HG02642 (cell line): ENCODE measurements at regions not wholly inside any gene's neighbourhood (a gene's known extent, or its start where the extent isn't known, plus 50 kb on each side); places are given as distances from the start of the nearest gene placed in this dataset.
"Not testable (repeated sequence)": the region's sequence is repeated elsewhere in the genome, so short reads cannot be mapped to it uniquely, and the experiment has no call there.

ENCODE experiments used
- ATAC-seq: cut with Tn5 transposase; IDR thresholded peaks from one replicate; pipeline ENCODE4 v1.9.1; 2021; ENCODE audit warnings: mild to moderate bottlenecking; ENCODE audit not compliant: unreplicated experiment, poor library complexity

- no peak for ATAC-seq
Measured at GRCh38 chr4:178976861-178977260, 1534.6 kb upstream of the AGA start.

DNA sequence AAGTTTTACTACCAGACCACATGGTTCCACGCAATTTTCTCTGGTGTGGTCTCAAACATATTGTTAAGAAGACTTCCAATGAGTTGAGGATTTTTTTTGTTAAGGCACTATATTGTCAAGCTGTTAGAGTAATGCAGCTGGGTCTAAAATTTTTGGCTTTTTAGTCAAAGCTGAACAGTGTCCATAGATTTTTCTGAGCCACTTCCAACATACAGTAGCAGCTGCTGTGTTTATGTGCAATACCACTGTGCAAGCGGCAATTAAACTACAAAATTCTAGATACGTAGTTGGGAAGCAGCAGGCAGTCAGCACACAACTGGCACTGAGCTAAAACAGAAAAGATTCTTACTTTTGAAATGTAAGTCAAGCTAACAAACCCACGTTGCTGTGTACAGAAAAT is 1551.1 kb upstream of the AGA start:
- no peak for ATAC-seq

GRCh38 chr4:179001918-179002317 is 1559.7 kb upstream of the AGA start:
- ATAC-seq = no peak

DNA sequence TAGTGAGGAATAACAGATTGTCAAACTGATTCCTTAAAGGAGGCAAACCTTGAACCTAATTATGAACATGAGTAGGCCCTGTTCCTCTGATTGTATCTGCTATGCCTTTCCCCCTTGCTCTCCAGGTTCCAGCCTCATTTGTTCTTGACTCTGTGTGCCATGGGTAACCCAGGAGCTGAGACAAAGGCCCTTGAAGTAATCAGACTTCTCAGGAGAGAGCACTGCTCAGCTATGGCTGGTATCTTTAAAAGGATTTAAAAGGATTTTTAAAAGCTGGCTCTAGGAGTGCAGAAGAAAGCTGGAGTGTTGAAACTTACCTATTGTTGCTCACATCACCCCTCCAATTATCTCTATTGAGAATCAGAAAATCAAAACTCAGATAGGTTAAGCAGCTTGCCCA is 1565.5 kb upstream of the AGA start:
- no peak for ATAC-seq

DNA sequence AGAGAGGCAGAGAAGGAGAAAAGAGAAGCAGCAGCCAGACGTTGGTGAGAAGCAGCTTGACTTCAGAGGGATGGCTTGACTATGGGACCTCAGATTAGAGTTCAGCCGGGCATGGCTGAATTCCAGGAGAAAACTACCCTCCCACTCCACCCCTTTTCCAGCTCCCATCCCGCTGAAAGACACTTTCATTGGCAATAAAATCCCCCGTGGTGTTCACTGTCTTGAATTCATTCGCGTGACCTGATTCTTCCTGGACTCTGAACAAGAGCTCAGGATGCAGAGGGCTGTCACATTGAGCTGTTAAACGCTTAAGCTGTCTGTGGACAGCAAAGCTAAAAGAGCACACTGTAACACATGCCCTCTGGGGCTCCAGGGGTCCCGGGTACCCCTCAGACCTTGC is 1575.3 kb upstream of the AGA start:
- ATAC-seq = no peak

GRCh38 chr4:179027569-179027968 is 1585.3 kb upstream of the AGA start:
- no peak for ATAC-seq

DNA sequence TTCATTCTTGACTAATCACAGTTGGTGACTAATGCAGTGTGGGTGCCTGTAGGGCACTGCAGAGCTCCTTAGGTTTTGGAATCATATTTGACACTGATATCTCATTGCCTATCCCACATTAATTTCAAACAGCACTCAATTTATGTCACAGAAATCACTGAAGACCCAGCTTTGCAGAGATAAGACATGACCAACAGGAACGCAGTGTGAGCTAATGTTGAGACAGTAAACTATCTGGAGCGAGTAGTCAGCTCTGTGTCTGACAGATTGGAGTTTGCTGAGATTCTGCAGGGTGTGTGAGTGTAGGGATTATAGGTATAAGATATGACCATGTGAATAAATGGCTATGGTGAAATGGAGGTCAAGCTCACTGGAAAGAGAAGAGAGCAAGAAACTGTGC is 1586.1 kb upstream of the AGA start:
- ATAC-seq = no peak

DNA sequence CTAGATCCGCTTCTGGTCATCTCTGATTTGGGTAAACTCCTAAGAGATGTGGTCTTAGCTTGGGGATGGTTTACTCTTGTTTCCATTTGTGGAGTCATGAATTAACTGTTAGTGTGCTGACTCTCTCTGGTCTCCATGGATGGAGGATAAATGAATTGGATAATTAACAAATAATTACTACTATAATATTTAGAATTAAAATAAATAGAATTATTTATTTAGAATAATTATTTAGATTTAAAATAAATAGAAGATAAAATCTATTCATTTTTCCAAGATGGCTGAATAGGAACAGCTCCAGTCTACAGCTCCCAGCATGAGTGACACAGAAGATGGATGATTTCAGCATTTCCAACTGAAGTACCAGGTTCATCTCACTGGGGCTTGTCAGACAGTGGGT is 1587.4 kb upstream of the AGA start:
- ATAC-seq = no peak

- no peak for ATAC-seq
Measured at GRCh38 chr4:179040259-179040658, 1598.0 kb upstream of the AGA start.

DNA sequence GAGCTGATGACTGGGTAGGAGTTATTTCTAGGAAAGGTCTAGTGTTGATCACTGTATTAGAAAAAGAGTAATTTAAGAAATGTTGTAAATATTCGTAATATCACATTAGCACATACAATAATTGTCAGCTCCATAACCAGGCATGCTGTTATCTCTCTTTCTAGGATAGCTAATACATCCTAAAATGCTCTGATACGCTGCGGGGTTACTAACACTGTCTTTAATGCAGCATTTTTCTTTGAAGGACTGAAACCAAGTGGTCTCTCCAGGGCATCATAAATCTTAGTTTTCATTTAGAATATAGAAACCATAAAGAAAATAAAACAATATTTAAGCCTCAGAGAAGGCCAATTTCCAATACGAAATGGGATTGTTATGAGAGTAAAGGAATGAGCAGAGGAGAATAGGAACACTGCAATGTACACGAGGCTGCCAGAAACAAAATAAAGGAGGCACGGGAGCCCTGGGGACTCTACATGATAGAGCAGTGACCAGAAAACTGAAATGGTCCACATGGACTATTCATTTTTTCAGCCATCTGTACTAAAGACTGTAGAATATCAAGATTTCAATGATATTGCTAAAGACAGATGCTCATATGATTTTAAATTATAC is 1606.7 kb upstream of the AGA start:
- no peak for ATAC-seq

DNA sequence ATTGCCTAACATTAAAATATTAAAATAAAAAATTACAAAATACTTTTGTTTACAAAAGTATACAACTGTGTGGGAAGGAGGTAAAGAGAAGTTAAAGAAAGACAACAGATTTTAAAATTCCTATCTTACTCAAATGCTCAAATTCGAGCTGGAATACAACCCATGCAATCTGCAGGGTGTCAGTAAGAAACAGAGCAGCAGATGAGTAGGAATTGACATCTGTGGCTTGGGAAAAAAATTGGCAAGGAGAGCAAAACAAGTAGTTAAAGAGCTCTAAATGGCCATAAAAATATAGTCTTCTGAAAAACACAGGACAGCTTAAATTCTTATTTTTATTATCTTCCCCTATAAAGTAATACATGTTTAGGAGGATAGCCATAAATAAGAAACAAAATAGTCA is 1609.0 kb upstream of the AGA start:
- no peak for ATAC-seq

DNA sequence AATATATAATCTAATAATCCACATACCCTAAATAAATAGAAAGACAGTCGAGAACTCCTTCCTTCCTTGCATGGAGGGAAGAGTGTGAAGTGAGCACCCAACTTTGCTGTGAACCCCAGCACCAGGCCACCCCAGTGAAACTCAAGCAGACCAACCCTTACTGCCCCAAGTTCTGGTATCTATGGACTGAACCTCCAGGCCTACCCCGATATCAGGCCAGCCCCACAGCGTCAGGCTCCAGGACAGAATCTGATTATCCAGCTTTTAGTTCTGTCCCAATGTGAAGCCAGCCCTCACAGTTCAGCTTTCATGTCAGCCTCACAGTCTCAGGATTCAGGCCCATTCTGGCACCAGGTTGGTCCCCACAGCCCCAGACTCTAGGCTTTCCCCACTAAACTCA is 1617.2 kb upstream of the AGA start:
- ATAC-seq = no peak

- not testable (repeated sequence) for ATAC-seq
Measured at GRCh38 chr4:179066254-179066653, 1624.0 kb upstream of the AGA start.

DNA sequence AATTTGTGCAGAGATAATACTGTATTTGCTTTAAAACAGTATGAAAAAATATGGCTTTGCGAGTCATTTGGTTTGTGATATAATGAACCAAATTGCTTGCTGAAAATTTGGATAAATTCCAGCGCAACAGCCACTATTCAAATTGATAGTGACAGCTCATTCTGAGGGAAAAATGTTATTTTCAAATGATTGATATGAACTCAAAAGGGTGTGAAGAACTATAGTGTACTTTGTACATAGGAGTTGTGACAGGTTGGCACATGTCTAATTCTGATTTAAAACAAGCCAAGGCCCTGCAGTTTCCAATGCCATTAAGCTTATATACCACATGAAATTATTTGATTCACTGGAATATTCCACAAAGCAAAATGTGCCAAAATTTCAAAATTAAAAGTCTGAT is 1628.9 kb upstream of the AGA start:
- ATAC-seq = no peak

- no peak for ATAC-seq
Measured at GRCh38 chr4:179076865-179077264, 1634.6 kb upstream of the AGA start.

DNA sequence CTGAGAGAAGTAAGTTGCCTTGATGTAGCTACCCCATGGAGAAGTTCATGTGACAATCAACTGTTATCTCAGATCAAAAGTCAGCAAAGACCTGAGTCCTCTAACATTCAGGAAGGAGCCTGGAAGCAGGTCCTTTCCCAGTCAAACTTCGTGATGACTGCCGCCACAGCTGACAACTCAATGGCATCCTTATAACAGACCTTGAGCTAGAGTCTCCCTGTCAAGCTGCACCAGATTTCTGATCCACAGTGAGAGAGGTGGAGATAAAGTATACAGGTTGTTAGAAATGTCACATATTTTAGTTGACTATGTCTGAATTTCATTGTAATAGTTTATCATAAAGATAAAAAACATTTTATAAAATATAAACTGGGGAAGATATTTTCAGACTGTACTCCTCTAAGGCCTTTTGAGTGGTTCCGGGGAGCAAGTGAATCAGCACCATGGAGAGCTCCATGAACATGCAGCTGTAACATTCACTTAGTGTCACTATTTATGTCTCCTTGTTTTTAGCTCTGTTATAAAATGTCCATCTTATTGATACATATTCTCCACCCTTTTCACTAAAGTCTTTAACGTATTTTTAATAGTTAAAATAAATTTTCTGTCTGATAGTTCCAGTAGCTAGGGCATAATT is 1653.5 kb upstream of the AGA start:
- ATAC-seq = no peak

DNA sequence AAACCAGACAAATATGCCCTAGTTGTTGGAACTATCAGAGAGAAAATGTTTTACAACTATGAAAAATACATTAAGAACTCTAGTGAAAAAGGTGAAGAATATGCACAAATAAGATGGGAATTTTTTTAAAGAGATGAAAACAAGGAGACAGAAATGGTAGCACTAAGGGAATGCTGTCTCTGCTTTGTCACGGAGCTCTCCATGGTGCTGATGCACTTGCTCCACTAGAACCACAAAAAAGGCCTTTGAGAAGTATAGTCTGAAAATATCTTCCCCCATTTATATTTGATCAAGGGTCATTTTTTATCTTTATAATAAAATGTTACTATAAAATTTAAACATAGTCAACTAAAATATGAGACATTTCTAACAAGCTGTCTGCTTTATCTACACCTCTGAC is 1655.5 kb upstream of the AGA start:
- no peak for ATAC-seq

DNA sequence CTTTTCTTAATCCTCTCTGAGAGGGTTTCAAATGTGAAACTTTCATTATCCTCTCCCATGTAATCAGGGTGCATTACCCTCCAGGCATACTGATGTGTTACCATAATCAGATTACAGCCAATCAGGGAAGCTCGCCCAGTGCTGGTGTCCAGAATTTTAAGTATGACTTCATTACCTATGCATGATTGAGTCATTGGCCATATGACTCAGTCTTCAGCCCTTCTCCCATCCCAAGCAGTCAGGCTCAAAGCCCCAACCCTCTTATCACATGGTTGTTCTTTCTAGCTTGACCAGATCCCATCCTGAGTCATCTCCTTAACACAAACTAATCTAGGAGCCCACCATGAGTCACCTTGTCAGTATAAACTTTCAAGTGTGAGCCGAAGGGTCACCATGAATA is 1668.1 kb upstream of the AGA start:
- ATAC-seq = no peak

GRCh38 chr4:179110816-179111215 is 1668.6 kb upstream of the AGA start:
- ATAC-seq = no peak

GRCh38 chr4:179112441-179113170 is 1670.4 kb upstream of the AGA start:
- ATAC-seq = no peak

- ATAC-seq = no peak
Measured at GRCh38 chr4:179114615-179115014, 1672.4 kb upstream of the AGA start.

DNA sequence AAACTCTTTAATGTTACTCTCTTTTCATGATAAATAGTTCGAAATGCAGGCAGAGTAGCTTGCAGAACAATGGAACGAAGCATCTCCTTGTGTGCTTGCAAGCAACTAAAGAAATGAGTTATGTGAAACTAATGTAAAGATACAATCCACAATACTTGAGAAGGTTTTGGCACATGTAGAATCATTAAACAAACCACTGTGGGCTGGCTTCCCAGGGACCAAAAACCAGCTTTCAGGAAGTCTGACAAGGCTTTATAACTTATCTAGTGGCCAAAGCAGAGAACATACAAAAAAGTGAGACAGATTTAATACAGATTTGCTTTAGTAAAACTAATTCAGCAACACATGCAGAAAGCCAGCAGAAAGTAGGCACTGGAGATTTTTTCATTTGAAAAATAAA is 1673.8 kb upstream of the AGA start:
- no peak for ATAC-seq
